ENCODE measurements at regions not wholly inside any gene's neighbourhood (a gene's known extent, or its start where the extent isn't known, plus 50 kb on each side); places are given as distances from the start of the nearest gene placed in this dataset.

DNA sequence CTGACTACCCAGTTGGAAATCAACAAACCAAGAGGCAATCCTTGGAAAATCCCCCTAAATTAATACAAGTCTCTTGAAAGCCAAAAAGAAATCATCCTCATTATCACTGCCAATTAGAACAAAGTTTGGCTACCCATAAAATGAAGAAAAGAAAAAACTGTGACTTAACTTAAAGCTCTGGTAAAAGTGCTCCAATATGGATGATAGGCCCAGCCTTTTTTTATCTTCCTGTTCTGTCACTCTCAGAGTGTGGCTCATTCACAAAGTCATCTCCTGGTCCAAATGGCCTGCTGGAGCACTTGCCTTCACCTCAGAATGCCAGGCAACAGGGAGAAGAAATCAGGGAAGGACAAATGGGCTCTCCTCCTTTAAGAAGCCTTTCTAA lies 155.1 kb upstream of the GHITM start:
- Histone ChIP-seq H3K79me2 (ENCODE audit: insufficient read depth, low read depth) (no peaks in the 10 kb centered on the region), H3K9ac (no peak overlapping the region), H2AFZ (ENCODE audit: low read depth) (no peak overlapping the region), H3K27me3 (ENCODE audit: insufficient read depth, low read depth) (no peaks in the 10 kb centered on the region), H3K27ac (no peak overlapping the region), H3K36me3 (ENCODE audit: insufficient read depth) (no peaks in the 10 kb centered on the region), H3K4me3 (IDR thresholded peaks at IDR 0.05; ENCODE audit: insufficient read depth, low read depth, low read length) (no peak overlapping the region), H3K4me1 (ENCODE audit: low read depth, poor library complexity, severe bottlenecking) (no peaks in the 10 kb centered on the region), H3K4me2 (no peak overlapping the region), H4K20me1 (ENCODE audit: insufficient read depth) (no peaks in the 10 kb centered on the region)
- TF ChIP-seq, protein P1, sequence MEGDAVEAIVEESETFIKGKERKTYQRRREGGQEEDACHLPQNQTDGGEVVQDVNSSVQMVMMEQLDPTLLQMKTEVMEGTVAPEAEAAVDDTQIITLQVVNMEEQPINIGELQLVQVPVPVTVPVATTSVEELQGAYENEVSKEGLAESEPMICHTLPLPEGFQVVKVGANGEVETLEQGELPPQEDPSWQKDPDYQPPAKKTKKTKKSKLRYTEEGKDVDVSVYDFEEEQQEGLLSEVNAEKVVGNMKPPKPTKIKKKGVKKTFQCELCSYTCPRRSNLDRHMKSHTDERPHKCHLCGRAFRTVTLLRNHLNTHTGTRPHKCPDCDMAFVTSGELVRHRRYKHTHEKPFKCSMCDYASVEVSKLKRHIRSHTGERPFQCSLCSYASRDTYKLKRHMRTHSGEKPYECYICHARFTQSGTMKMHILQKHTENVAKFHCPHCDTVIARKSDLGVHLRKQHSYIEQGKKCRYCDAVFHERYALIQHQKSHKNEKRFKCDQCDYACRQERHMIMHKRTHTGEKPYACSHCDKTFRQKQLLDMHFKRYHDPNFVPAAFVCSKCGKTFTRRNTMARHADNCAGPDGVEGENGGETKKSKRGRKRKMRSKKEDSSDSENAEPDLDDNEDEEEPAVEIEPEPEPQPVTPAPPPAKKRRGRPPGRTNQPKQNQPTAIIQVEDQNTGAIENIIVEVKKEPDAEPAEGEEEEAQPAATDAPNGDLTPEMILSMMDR (conservative IDR thresholded peaks at IDR 0.05; ENCODE audit: low read depth, low read length): no peak

DNA sequence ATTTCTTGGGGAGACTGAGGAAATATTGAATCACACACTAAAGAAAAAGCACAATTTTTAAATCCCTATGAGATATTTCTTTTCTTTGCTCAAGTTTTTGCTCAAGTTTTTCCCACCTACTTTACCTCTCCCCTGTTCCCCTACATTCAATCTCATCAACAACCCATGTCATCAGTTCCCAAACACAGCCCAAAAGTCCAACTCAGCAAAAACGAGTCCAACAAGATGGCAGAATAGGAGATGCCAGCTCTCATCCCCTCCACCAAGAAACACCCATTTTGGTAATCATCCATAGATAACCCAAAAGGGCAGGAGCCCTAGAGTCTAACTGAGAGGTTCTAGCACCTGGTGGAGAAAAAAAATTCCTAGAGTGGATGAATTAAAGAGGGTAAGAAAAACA lies 152.5 kb upstream of the GHITM start:
- no peak overlapping the region for H3K4me2 ChIP-seq

DNA sequence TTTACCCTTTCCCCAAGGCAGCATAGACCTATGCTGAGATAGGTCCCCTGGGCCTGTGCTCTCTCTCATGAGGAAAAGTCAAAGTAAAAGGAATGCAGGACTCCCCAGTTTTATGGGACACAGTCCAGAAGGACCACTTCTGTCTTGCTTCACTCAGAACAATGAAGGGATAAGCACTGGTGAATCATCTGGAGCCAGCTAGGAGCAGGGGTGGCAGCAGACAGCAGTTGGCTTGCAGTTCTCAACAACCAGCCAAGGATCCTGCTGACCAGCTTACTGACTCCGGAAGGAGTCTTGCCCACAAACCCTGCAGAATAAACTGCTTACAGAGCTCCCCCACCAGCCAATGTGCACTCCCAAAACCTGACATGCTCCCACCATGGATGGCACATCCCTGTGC lies 152.1 kb upstream of the GHITM start:
- Histone ChIP-seq H3K27ac (no peak overlapping the region), H3K9ac (no peak overlapping the region), H3K4me1 (ENCODE audit: low read depth, poor library complexity, severe bottlenecking) (peaks cover 3% of the 10 kb centered on the region), H2AFZ (ENCODE audit: low read depth) (no peak overlapping the region), H4K20me1 (ENCODE audit: insufficient read depth) (no peaks in the 10 kb centered on the region), H3K4me3 (IDR thresholded peaks at IDR 0.05; ENCODE audit: insufficient read depth, low read depth, low read length) (no peak overlapping the region), H3K27me3 (ENCODE audit: insufficient read depth, low read depth) (no peaks in the 10 kb centered on the region), H3K79me2 (ENCODE audit: insufficient read depth, low read depth) (no peaks in the 10 kb centered on the region), H3K36me3 (ENCODE audit: insufficient read depth) (no peaks in the 10 kb centered on the region), H3K4me2 (no peak overlapping the region)
- TF ChIP-seq, protein P1 (conservative IDR thresholded peaks at IDR 0.05; ENCODE audit: low read depth, low read length): no peak

More for the DNA sequence above, 152.5 kb upstream of the GHITM start:
- Histone ChIP-seq H4K20me1 (ENCODE audit: insufficient read depth) (no peaks in the 10 kb centered on the region), H2AFZ (ENCODE audit: low read depth) (no peak overlapping the region), H3K4me3 (IDR thresholded peaks at IDR 0.05; ENCODE audit: insufficient read depth, low read depth, low read length) (no peak overlapping the region), H3K79me2 (ENCODE audit: insufficient read depth, low read depth) (no peaks in the 10 kb centered on the region), H3K9ac (no peak overlapping the region), H3K36me3 (ENCODE audit: insufficient read depth) (no peaks in the 10 kb centered on the region), H3K27me3 (ENCODE audit: insufficient read depth, low read depth) (no peaks in the 10 kb centered on the region), H3K27ac (no peak overlapping the region), H3K4me1 (ENCODE audit: low read depth, poor library complexity, severe bottlenecking) (peaks cover 3% of the 10 kb centered on the region)
- TF ChIP-seq, protein P1 (conservative IDR thresholded peaks at IDR 0.05; ENCODE audit: low read depth, low read length): no peak

DNA sequence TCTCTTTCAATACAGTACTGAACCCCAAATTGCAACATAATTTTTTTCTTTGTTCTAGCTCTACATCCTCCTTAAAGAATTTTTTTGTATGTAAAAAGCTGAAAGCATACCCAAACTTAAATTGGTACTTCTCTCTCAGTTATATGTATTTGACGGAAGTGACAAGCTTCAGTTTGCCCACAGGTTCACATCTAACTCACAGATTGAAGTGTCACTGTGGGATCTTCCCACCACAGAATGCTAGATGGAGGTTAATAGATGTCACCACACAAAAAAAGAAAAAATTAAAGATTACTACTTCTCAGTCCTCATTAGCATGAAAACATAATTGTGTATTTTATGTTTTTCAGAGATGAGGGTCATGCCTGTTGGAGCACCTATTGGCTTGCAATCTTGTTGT lies 150.9 kb upstream of the GHITM start:
- H3K27ac ChIP-seq: no peak overlapping the region
- no peak overlapping the region for H3K9ac ChIP-seq
- no peak overlapping the region for H2AFZ ChIP-seq (ENCODE audit: low read depth)
- no peaks in the 10 kb centered on the region for H3K79me2 ChIP-seq (ENCODE audit: insufficient read depth, low read depth)
- peaks cover 3% of the 10 kb centered on the region for H3K4me1 ChIP-seq (ENCODE audit: low read depth, poor library complexity, severe bottlenecking)
- TF ChIP-seq, protein P1 (conservative IDR thresholded peaks at IDR 0.05; ENCODE audit: low read depth, low read length): no peak
- H4K20me1 ChIP-seq (ENCODE audit: insufficient read depth): no peaks in the 10 kb centered on the region
- no peaks in the 10 kb centered on the region for H3K27me3 ChIP-seq (ENCODE audit: insufficient read depth, low read depth)
- no peak overlapping the region for H3K4me2 ChIP-seq
- no peak overlapping the region for H3K4me3 ChIP-seq (IDR thresholded peaks at IDR 0.05; ENCODE audit: insufficient read depth, low read depth, low read length)
- no peaks in the 10 kb centered on the region for H3K36me3 ChIP-seq (ENCODE audit: insufficient read depth)

Measured in KMS-11 (cell line).